Mammary epithelial cell (primary cell): ENCODE measurements at regions not wholly inside any gene's neighbourhood (a gene's known extent, or its start where the extent isn't known, plus 50 kb on each side); places are given as distances from the start of the nearest gene placed in this dataset.

Source experiments
- EZH2 ChIP-seq: IDR thresholded peaks from 2 replicates; pipeline ENCODE4 v1.6.1; 2012; ENCODE audit warnings: low read length, inconsistent platforms, borderline replicate concordance
- TF ChIP-seq, protein P1 (sequence below), 2 donors: IDR thresholded peaks in 1 of 2; conservative IDR thresholded peaks in 1 of 2; 2 replicates each; pipeline ENCODE4 v1.5.1; 2011 to 2012; ENCODE audit warnings: inconsistent platforms in 2 of 2, low read length in 2 of 2, mild to moderate bottlenecking in 2 of 2, control low read depth in 1 of 2, low read depth in 1 of 2; ENCODE audit not compliant: insufficient read depth in 1 of 2; ENCODE audit errors: extremely low read depth in 1 of 2

DNA sequence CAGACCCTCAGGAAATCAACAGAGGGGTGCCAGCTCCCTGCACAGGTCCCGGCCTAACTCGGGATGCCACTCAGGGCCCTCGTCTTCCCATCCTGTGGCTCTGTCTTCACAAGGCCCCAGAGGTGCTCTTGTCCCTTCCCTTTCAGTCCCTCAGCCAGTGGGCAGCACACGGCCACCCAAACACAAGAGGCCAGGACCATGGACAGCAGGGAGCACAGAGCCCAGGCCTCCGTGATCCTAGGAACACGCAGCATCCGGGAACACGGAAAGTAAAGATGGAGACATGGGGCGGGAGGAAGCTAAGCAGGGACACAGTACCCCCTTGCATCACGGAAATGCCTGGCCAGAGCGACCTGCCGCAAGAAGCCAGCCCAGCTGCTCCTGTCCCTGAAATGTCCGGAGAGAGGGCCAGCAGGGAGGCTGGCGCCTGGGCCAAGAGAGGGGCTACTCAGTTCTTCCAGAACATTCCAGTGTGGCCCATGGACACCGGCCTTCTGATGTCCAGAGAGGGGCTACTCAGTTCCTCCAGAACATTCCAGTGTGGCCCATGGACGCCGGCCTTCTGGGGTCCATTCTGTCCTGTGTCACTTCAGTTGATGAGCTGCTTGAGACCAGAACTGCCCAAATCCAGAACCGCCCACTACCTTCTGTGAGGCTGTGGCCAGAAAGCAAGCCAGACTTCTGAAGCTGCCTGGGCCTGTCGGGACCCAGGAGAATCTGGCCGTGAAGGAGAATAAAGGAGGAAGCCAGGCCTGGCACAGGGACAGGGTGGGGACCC is 274.0 kb downstream of the BRD1 start:
- TF ChIP-seq, protein P1, sequence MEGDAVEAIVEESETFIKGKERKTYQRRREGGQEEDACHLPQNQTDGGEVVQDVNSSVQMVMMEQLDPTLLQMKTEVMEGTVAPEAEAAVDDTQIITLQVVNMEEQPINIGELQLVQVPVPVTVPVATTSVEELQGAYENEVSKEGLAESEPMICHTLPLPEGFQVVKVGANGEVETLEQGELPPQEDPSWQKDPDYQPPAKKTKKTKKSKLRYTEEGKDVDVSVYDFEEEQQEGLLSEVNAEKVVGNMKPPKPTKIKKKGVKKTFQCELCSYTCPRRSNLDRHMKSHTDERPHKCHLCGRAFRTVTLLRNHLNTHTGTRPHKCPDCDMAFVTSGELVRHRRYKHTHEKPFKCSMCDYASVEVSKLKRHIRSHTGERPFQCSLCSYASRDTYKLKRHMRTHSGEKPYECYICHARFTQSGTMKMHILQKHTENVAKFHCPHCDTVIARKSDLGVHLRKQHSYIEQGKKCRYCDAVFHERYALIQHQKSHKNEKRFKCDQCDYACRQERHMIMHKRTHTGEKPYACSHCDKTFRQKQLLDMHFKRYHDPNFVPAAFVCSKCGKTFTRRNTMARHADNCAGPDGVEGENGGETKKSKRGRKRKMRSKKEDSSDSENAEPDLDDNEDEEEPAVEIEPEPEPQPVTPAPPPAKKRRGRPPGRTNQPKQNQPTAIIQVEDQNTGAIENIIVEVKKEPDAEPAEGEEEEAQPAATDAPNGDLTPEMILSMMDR (conservative IDR thresholded peaks at IDR 0.05 in 1 of 2, IDR thresholded peaks at IDR 0.05 in 1 of 2; ENCODE audit: extremely low read depth in 1 of 2, insufficient read depth in 1 of 2, low read depth in 1 of 2, low read length in 2 of 2), result no peak
- TF ChIP-seq EZH2, result no peak
